Stomach (tissue), 8 donors: ENCODE measurements at regions not wholly inside any gene's neighbourhood (a gene's known extent, or its start where the extent isn't known, plus 50 kb on each side); places are given as distances from the start of the nearest gene placed in this dataset.
A peak's percentile ranks its signal among the peaks of the same experiment; 100 is the strongest.

Experiments
- DNase-seq, 2 donors: peaks; one replicate each; pipeline versions ENCODE4 v3.0.0 to v3.0.0-alpha.2; 2013 to 2019
- H3K27ac ChIP-seq, 5 donors: fragments of 200-600 bp in 4 of 5; sonication (generic) in 4 of 5; one replicate each; pipeline ENCODE4 v1.5.1; 2013 to 2019; ENCODE audit warnings: mild to moderate bottlenecking in 1 of 5, moderate library complexity in 1 of 5
- H3K27me3 ChIP-seq, 3 donors: fragments of 200-600 bp; sonication (generic); one replicate each; pipeline ENCODE4 v1.5.1; 2017 to 2019; ENCODE audit warnings: mixed run types in 1 of 3
- H3K36me3 ChIP-seq, 4 donors: fragments of 200-600 bp; sonication (generic); 1 replicate in 3 of 4; 2 replicates in 1 of 4; pipeline ENCODE4 v1.5.1; 2016 to 2019
- H3K4me1 ChIP-seq, 4 donors: fragments of 200-600 bp; sonication (generic); one replicate each; pipeline ENCODE4 v1.5.1; 2016 to 2019
- H3K4me3 ChIP-seq, 4 donors: fragments of 200-600 bp; sonication (generic) in 3 of 4; one replicate each; pipeline ENCODE4 v1.5.1; 2016 to 2019; ENCODE audit warnings: mild to moderate bottlenecking in 1 of 4
- H3K9me3 ChIP-seq, 4 donors: fragments of 200-600 bp; sonication (generic); one replicate each; pipeline ENCODE4 v1.5.1; 2016 to 2019
- EP300 ChIP-seq: sonication (generic); formaldehyde crosslinking; IDR thresholded peaks from one replicate; pipeline ENCODE4 v1.6.1; 2017; ENCODE audit warnings: antibody characterized with exemption
- POLR2A ChIP-seq, 4 donors: fragments of 450-650 bp; IDR thresholded peaks; one replicate each; pipeline ENCODE4 v1.6.1; 2016; ENCODE audit warnings: antibody characterized with exemption in 4 of 4, control low read depth in 2 of 4, mild to moderate bottlenecking in 1 of 4, moderate library complexity in 1 of 4
- POLR2AphosphoS5 ChIP-seq, 3 donors: sonication (generic); formaldehyde crosslinking; IDR thresholded peaks; one replicate each; pipeline ENCODE4 v1.6.1; 2016; ENCODE audit warnings: antibody characterized with exemption in 3 of 3
- WGBS, 5 donors: extraction: QIAGEN DNeasy Blood & Tissue Kit in 3 of 5; methylation state at CpG; one replicate each; pipeline versions ENCODE4 v1.1.5 to v1.1.7; 2013 to 2018; 5-methylcytosine and 5-hydroxymethylcytosine counted together
- intact Hi-C: fragments of 100-400 bp; cut with DNase I; formaldehyde crosslinking; loops from one replicate; pipeline ENCODE4 v1.15.1; 2023; ENCODE audit warnings: low total_unique reads
- TF ChIP-seq, protein P1 (sequence below), 7 experiments: fragments of 450-650 bp in 4 of 7; fragments of 200-600 bp in 3 of 7; sonication (generic) in 3 of 7; IDR thresholded peaks; one replicate each; pipeline ENCODE4 v1.5.1; 2016 to 2019; ENCODE audit warnings: antibody characterized with exemption in 7 of 7, control low read depth in 2 of 7, mild to moderate bottlenecking in 1 of 7
- donor health status: healthy with polysubstance abuse.
- donor health status: Bipolar disorder and iron deficiency.
- donor health status: healthy.

DNA sequence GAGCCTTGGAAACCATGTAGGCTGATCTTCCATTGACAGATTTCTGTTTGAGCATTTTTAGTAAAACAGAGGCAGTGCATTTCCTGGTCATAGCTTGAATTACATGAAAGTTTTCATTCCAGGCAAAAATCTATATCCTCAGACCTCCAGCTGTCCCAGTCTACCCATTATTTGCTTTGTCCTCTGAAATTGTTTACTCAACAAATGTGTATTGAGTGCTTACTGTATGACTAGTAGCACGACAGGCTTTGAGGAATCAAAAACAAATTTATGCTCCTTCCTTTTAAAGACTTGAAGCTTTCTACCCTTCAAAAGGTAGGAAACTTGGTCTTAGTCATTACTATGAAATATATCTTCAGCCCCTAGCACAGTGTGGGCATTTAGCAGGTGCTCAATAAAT, 307.9 kb upstream of the IGFBP7 start:
- H3K27me3 ChIP-seq: no peaks in the 10 kb centered on the region
- no peaks in the 10 kb centered on the region for H3K36me3 ChIP-seq
- 14 to 41% (median 17%) methylated on average over 1 of the region's 1 CpG for WGBS, 5 donors
- TF ChIP-seq POLR2A (IDR thresholded peaks at IDR 0.05) (no peak), EP300 (no peak), POLR2AphosphoS5 (IDR thresholded peaks at IDR 0.05) (no peak)
- TF ChIP-seq, protein P1, sequence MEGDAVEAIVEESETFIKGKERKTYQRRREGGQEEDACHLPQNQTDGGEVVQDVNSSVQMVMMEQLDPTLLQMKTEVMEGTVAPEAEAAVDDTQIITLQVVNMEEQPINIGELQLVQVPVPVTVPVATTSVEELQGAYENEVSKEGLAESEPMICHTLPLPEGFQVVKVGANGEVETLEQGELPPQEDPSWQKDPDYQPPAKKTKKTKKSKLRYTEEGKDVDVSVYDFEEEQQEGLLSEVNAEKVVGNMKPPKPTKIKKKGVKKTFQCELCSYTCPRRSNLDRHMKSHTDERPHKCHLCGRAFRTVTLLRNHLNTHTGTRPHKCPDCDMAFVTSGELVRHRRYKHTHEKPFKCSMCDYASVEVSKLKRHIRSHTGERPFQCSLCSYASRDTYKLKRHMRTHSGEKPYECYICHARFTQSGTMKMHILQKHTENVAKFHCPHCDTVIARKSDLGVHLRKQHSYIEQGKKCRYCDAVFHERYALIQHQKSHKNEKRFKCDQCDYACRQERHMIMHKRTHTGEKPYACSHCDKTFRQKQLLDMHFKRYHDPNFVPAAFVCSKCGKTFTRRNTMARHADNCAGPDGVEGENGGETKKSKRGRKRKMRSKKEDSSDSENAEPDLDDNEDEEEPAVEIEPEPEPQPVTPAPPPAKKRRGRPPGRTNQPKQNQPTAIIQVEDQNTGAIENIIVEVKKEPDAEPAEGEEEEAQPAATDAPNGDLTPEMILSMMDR (IDR thresholded peaks at IDR 0.05): no peak
- no peak for DNase-seq
- intact Hi-C loops: no loop called here
- H3K4me1 ChIP-seq: no peaks in the 10 kb centered on the region
- no peaks in the 10 kb centered on the region for H3K9me3 ChIP-seq
- no peak overlapping the region for H3K4me3 ChIP-seq
- no peak overlapping the region for H3K27ac ChIP-seq

DNA sequence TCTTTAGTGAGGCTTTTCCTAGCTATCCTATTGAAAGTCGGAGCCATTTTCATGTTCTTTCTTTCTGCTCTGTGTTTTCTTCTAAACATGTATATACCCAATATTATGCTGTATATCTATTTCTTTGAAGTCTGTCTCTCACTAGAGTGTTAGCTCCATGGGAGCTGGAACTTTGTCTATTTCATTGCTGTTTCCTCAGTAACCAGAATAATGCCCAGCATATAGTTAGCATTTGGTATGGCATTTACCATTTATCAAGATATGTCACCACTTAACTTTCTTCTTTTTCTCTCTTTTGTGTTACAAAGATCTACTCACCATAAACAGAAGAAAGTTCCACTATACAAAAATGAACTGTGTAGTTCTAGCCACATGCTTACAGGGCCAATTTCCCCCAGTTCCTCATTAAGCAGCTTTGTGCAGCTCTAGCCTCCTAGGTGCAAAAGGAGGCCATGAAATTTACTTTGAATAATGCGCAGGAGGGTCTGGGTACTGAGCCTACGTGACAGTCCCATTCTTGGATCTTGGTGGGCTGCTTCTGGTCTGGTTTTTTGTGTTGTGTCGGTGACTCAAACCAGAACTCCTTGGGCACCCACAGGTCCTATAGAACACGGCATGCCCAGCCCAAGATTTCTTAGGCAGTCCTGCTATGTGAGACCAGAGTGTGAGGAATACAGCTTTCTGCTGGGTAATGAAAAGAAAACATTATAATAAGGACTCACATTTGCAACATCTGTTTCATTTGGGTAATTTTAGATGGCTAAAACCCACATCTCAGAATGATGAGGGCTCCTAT, 302.3 kb upstream of the IGFBP7 start:
- no peaks in the 10 kb centered on the region for H3K9me3 ChIP-seq
- intact Hi-C loops: no loop called here

DNA sequence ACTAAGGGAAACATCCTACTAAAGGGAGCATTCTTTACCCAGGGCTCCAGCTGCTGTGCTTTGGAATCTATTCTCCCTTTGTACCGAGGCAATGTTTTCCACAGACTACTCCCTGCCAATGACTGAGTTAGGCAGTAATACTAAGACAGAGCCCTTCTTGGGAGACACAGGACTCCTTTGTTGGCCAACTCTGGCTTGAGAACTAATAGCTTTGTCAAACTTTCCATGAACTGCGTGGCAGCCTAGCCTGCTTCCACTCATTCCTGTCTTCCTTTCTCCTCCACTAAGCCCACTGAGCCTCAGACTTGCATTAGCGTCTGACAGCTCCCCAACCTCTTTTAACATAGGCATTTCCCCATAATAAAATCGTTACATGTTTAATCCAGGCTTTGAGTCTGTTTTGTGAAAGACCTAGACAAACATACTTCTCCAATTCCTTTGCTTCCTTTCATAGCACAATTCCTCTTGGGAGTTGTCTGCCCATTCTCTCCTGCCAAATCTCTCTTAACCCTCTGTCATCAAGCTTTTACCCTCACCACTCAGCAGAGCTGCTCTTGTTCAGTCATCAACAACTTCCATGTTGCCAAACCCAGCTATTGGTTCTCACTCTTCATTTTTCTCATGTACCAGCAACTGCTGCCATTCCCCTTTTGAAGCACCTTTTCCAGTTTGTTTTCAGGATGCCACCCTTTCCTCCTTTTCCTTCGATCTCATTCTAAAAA, 300.3 kb upstream of the IGFBP7 start:
- Histone ChIP-seq H3K9me3 (no peaks in the 10 kb centered on the region), H3K36me3 (no peaks in the 10 kb centered on the region), H3K4me1 (no peaks in the 10 kb centered on the region), H3K4me3 (no peak overlapping the region), H3K27me3 (no peaks in the 10 kb centered on the region), H3K27ac (peak overlapping the region in 1 of 5 donors; percentile 37)
- TF ChIP-seq POLR2A (IDR thresholded peaks at IDR 0.05) (no peak), POLR2AphosphoS5 (IDR thresholded peaks at IDR 0.05) (no peak), EP300 (no peak)
- TF ChIP-seq, protein P1 (IDR thresholded peaks at IDR 0.05): no peak
- WGBS, 5 donors: 42 to 64% (median 54%) methylated on average over 5 of the region's 5 CpGs
- intact Hi-C loops: no loop called here
- peak in 1 of 2 donors; percentile 74 for DNase-seq

More for the DNA sequence above, 302.3 kb upstream of the IGFBP7 start:
- no peak for DNase-seq
- no peak overlapping the region for H3K27ac ChIP-seq
- H3K27me3 ChIP-seq: no peaks in the 10 kb centered on the region
- no peak overlapping the region for H3K4me3 ChIP-seq
- H3K4me1 ChIP-seq: no peaks in the 10 kb centered on the region
- TF ChIP-seq POLR2AphosphoS5 (IDR thresholded peaks at IDR 0.05): no peak
- WGBS, 5 donors: 88 to 92% (median 90%) methylated on average over 5 of the region's 5 CpGs
- no peaks in the 10 kb centered on the region for H3K36me3 ChIP-seq

DNA sequence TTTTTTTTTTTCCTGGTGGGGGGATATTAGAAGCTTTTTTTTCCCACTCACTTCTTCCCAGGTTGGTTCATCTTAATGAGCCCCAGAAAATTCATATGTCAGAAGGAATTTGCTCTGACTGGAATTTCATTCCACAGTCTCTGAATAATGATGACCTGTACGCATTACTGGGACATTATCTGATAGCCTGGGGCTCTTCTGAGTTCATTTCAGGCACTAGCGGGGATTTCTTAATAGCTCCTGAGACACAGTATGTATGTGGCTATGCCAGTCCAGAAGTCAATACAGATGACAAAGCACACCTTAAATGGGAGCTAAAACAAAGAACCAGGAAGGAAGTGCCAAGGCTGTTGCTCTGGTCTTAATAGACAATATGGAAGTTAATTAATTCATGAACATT, 295.2 kb upstream of the IGFBP7 start:
- TF ChIP-seq POLR2A (IDR thresholded peaks at IDR 0.05) (no peak), EP300 (no peak)
- TF ChIP-seq, protein P1 (IDR thresholded peaks at IDR 0.05): no peak
- no peaks in the 10 kb centered on the region for H3K9me3 ChIP-seq
- DNase-seq: no peak
- 76 to 93% (median 83%) methylated on average over 2 of the region's 2 CpGs for WGBS, 5 donors
- no peaks in the 10 kb centered on the region for H3K36me3 ChIP-seq
- H3K4me3 ChIP-seq: no peak overlapping the region
- H3K4me1 ChIP-seq: no peaks in the 10 kb centered on the region
- H3K27ac ChIP-seq: no peak overlapping the region
- intact Hi-C loops: no loop called here
- no peaks in the 10 kb centered on the region for H3K27me3 ChIP-seq

DNA sequence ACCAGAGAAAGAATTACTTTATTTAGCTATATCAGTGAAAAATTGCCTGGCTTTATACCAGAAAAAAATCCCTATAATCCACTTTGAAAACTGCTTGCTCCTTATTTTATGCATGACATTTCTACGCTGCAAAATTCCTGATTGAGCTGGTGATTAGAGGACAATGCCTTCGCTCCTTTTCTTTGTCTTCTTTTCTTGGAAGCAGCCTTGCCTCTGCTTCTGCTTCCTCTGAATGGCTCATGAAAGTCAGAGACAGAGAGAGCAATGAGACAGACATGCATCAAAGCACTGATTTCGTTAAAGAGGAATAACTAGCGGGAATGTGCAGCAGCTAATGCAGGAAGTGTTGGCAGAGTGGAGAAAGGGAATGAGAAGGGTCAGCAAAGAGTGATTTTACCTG, 294.3 kb upstream of the IGFBP7 start:
- H3K36me3 ChIP-seq: no peaks in the 10 kb centered on the region
- WGBS, 5 donors: 37 to 49% (median 41%) methylated on average over 4 of the region's 4 CpGs
- no peaks in the 10 kb centered on the region for H3K27me3 ChIP-seq
- no peaks in the 10 kb centered on the region for H3K9me3 ChIP-seq
- intact Hi-C loops: no loop called here
- TF ChIP-seq POLR2AphosphoS5 (IDR thresholded peaks at IDR 0.05) (no peak), POLR2A (IDR thresholded peaks at IDR 0.05) (no peak), EP300 (no peak)
- TF ChIP-seq, protein P1 (IDR thresholded peaks at IDR 0.05): no peak
- no peak overlapping the region for H3K27ac ChIP-seq
- no peak overlapping the region for H3K4me3 ChIP-seq
- no peaks in the 10 kb centered on the region for H3K4me1 ChIP-seq
- DNase-seq: no peak
